GM18498 (cell line): ENCODE measurements at regions not wholly inside any gene's neighbourhood (a gene's known extent, or its start where the extent isn't known, plus 50 kb on each side); places are given as distances from the start of the nearest gene placed in this dataset.
"Not testable (repeated sequence)": the region's sequence is repeated elsewhere in the genome, so short reads cannot be mapped to it uniquely, and the experiment has no call there.

Experiments used
- ATAC-seq: cut with Tn5 transposase; IDR thresholded peaks from one replicate; pipeline ENCODE4 v1.9.1; 2021; ENCODE audit warnings: mild to moderate bottlenecking, moderate library complexity; ENCODE audit not compliant: unreplicated experiment

DNA sequence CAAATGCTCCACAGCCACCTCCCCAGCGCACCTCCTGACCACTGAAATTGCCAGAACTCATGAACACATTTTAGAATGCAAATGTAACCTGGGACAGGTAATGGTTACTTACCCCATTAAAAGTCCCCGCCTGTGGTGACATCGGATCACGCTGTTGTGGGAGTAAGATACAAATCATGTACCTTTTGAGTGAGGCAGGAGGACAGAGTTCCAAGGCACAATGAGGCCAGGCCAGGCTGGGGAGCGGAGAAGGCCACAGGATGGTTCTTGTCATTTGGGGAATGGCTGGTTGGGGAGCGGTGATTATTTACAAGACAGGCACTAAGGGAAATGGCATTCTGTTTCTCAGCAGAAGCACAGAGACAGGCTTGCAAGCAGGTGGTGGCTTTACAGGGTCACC, 490.0 kb downstream of the EDEM1 start:
- no peak for ATAC-seq

DNA sequence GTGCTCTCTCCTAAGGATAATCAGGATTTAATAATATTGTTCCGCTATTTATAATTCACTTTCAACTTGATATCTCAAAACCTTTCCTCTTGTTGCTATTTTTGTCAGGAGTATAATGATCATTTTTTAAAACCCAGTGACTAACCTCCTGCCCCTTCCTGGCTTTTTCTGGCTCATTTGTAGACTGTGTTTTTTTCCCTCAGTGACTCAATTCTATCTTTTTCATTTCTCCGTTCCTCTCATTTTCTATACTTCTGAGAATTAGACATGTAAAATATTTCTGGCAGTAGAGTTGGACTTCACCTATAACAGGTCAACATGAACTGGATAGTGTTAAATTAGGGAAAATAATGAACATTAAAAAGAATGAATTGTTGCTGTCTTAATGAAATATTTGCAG, 490.7 kb downstream of the EDEM1 start:
- no peak for ATAC-seq

GRCh38 chr3:5678844-5679243, 491.3 kb downstream of the EDEM1 start:
- no peak for ATAC-seq

DNA sequence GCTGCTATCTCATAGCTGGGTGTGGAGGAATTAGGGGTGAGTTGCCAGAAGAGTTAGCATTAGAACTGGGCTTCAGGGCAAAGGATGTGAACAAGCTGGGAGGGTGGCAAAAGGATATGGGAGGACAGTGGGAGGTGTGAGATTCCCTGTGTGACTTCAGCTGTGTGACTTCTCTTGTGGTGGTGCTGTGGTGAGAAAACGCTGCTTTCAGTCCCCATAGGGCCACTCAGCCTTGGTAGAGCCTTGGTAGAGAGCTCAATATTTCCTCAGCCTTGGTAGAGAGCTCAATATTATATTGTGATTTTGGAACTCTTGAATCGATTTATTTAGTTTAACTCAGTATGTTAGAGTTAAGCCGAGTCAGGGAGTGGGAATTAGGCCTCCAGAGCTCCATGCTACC, 499.7 kb downstream of the EDEM1 start:
- ATAC-seq: no peak

- no peak for ATAC-seq
Measured at GRCh38 chr3:5690490-5690889, 503.0 kb downstream of the EDEM1 start.

DNA sequence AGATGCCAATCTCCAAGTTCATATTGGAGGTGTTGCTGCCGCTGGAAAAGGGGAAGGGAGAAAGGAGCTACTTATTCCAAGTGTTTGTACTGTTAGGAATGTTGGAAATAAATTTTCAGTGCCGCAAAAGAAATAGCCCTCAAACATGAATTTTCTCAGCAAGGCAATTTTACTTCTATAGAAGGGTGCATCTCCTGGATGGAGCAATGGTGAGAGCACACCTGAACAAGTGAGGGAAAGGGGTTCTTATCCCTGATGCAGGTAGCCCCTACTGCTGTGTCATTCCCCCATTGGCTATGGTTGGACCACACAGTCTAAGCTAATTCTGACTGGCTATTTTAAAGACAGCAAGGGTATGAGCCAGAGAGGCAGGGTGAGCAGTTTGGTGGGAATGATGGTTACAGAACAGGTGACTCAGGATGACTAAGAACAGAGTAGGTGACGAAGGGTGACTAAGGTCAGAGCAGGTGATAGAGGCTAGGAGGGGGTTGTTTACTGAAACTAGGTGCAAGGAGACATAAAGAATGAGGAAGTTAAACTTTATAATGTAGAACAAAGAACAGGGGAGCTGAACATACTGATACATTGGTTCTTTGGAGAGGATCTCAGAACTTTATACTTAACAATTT, 503.5 kb downstream of the EDEM1 start:
- ATAC-seq: no peak

GRCh38 chr3:5692446-5692845, 504.9 kb downstream of the EDEM1 start:
- ATAC-seq: no peak

DNA sequence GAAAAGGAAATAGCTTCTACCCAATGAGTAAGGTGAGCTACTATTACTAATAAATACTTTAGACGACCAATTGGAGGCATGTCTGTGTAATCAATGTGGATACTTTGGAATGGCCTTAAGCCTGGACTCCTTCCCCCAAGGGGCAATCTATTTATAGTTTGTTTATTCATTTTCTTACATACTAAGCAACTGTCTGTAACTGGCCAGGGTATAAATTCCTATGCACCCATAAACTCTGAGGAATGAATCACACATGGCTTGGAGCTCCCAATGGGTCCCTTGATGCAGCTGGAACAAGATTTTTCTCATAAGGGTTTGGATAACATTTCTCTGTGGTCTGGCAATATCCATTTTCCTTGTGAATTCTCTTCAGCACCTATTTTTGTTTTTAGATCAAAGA, 506.8 kb downstream of the EDEM1 start:
- no peak for ATAC-seq

GRCh38 chr3:5698851-5699250, 511.3 kb downstream of the EDEM1 start:
- ATAC-seq: no peak

GRCh38 chr3:5699313-5699712, 511.8 kb downstream of the EDEM1 start:
- no peak for ATAC-seq

DNA sequence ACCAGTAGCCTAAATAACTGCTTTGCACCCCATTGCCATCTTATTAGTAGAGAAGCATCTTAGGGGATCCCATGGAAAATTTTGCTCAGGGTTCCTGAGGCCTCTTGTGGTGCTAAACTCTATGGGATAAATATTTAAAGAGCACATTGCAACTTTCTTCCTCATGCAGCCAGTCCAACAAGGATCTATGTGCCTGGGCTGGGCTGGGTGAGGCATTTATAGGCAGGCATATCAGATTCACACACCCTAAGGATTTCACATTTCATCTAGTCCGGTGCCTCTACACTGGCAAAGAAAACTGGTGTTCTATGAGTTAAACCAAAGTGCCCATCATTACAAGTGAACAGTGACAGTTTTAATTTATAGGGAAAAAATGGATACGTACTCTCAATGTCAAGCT, 512.3 kb downstream of the EDEM1 start:
- ATAC-seq: no peak

DNA sequence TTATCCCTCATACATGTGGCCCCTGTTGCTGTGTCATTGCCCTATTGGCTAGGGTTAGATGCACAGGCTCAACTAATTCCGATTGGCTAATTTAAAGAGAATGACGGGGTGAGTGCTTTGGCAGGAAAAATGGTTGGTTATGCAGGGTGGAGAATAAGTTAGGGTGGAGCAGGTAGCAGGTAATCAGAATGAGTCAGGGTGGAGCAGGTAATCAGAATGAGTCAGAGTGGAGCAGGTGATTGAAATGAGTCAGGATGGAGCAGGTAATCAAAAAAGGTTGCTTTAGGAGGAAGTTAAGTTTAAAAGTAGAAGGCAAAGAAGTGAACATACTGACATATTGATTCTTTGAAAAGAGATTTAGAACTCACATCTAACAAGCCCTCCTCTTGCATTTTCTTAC, 513.5 kb downstream of the EDEM1 start:
- not testable (repeated sequence) for ATAC-seq

DNA sequence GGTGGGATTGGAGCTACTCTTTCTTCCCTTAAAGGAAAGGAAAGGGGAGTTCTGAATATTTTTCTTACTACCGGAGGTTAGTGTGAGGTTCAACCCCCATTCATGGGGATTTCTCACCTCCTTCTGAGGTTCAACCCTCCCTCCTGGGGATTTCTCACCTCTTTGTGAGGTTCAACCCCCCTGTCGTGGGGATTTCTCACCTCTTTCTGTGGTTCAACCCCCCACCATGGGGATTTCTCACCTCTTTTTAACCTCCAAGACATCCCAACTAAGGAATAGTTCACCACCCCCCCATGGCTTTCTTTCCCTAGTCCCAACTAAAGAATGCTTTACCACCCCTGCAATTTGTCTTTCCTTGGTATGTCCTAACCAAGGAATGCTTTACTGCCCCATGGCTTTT, 520.3 kb downstream of the EDEM1 start:
- no peak for ATAC-seq

- ATAC-seq: no peak
Measured at GRCh38 chr3:5709714-5710113, 522.2 kb downstream of the EDEM1 start.

DNA sequence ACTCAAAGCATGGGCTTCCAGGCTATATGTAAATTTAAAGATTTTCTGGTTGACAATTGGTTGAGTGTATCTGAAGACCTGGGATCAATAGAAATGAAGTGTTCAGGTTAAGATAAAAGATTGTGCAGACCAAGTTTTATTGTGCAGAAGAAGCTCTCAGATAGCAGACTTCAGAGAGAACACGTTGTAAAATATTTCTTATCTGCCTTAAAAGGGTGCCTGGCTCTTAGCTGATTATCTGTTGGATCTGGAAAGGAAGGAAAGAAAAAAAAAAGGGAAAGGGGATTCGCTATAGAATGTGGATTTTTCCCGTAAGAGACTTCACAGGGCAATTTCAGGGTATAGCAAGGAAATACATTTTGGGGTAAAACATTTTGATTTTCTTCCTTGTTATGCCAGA, 523.2 kb downstream of the EDEM1 start:
- no peak for ATAC-seq

- no peak for ATAC-seq
Measured at GRCh38 chr3:5717254-5717653, 529.7 kb downstream of the EDEM1 start.

GRCh38 chr3:5719668-5720067, 532.2 kb downstream of the EDEM1 start:
- ATAC-seq: not testable (repeated sequence)

GRCh38 chr3:5725801-5726200, 538.3 kb downstream of the EDEM1 start:
- ATAC-seq: no peak

GRCh38 chr3:5726621-5727020, 539.1 kb downstream of the EDEM1 start:
- ATAC-seq: no peak

DNA sequence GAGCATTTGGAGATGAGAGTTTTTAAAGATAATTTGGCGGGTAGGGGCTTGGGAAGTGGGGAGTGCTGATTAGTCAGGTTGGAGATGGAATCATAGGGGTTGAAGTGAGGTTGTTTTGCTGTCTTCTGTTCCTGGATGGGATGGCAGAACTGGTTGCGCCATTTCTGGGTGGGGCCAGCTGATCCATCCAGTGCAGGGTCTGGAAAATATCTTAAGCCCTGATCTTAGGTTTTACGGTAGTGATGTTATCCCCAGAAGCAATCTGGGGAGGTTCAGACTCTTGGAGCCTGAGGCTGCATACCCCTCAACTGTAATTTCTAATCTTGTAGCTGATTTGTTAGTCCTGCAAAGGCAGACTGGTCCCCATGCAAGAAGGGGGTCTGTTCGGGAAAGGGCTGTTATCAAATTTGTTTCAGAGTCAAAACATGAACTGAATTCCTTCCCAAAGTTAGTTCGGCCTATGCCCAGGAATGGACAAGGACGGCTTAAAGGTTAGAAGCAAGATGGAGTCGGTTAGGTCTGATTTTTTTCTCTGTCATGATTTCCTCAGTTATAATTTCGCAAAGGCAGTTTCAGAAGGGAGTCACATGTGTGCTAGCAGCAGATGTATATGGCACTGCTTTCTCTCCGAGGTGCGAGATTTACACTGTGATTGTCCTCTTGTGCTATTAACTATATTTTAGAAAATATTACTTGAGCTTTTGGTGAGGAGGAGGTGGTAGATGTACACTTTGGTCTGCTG, 540.4 kb downstream of the EDEM1 start:
- ATAC-seq: no peak

DNA sequence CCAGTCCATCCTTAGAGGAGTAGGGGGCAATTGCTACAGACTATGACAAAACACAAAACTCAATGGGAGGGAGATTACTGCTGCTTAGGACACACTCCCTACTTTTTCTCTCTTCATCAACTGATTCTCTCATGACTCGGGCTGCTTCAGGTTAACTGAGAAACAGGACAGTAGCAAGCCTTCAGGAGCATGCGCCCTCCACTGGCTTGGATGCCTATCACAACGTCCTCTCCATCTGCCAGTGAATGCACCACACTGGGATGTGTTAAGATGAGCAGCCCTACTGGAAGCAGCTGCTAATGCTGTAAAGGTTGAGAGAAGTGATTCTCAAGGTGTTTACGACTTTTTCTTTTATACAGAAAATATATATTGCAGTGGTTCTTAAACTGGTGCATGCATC, 542.3 kb downstream of the EDEM1 start:
- ATAC-seq: no peak

DNA sequence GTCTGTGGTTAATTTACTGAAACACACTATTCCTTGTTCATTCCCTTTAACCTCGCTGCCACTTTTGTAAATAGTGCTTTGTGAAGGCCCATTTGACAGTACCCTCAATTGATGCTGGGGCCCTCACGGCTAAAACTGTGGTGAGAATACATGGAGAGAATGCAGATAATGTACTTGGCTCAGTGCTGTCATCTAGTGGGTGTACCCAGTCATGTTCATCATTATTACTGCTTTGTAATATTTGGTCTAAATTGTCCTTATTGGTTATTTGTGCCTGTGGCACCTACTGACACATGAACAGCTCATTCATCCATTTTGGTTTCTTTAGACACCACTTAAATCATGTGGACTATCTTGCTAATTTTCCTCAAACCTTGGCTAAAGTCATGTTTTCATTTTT, 543.6 kb downstream of the EDEM1 start:
- no peak for ATAC-seq

DNA sequence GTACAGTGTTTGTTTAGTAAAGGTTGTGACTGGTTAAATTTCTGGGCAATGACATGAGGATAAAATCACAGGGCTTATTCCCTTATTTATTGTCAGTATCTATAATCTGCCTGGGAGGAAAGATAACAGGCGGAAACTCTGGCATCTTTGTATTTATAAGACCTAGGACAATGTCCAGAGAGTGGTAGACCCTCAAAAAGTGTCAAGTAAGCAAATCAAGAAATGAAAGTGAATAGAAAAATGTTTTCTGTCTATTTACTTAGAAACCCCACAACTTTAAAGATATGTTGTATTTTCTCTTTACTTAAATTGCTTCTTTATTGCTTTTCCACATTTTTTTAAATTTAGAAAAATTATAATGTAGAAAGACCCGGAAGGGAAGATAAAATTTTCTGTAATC, 544.6 kb downstream of the EDEM1 start:
- ATAC-seq: no peak
